NCI-H345 treated with DMSO at 0.1 percent for 48 hours (cell line): ENCODE measurements at regions not wholly inside any gene's neighbourhood (a gene's known extent, or its start where the extent isn't known, plus 50 kb on each side); places are given as distances from the start of the nearest gene placed in this dataset.
A peak's percentile ranks its signal among the peaks of the same experiment; 100 is the strongest.

ENCODE experiments used
- DNase-seq: peaks from one replicate; lab custom pipeline; 2025; ENCODE audit not compliant: unreplicated experiment; lab: John Stamatoyannopoulos, UW

DNA sequence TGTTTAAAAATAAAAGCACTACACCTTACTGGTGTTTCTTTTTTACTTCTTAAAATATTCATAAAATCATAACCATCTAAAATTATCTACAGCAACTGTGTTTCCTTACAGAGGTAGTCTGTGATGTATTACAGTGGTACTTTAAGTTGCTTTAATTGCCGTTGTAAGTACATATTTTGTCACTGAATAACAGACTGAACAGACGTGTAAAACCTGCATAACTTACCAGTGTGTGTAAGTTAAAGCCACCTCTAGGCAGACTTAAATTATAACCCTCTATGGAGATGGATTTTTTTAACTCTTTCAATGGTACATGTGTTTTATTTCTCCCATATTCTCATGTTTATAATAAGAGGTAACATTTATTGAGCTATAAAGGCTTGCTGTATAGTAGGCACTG, 166.8 kb downstream of the NR4A2 start:
- DNase-seq = no peak

DNA sequence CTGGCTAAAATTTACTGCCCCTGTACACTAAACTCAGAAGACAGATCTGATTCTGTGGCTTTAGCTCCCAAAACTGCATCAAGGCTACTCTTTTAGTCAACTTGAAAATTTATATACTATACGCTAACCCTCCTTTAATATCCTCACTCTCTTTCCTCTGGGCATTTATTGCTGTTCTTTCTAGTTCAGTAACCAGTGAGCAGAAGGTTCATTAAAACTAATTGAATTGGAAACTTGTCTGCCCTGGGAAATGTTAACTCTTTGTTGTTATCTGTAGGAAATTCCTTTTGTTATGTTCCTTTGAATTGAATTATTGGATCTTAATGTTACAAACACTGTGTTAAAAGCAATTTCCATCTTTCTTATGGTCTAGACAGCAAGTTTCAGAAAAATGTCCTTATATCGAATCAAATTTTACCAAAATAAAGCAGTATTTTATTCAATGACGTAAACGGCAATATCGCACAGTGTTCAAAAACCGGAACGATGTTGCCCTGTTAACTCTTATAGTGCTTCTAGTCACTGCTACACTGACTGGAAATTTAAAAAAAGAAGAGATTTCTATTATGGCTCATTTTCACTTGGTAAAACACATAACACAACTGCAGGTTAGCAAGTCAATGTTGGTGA, 168.3 kb downstream of the NR4A2 start:
- no peak for DNase-seq

- DNase-seq = peak; percentile 83
These were observed 173.7 kb downstream of the NR4A2 start for GRCh38 chr2:156158808-156159207.

DNA sequence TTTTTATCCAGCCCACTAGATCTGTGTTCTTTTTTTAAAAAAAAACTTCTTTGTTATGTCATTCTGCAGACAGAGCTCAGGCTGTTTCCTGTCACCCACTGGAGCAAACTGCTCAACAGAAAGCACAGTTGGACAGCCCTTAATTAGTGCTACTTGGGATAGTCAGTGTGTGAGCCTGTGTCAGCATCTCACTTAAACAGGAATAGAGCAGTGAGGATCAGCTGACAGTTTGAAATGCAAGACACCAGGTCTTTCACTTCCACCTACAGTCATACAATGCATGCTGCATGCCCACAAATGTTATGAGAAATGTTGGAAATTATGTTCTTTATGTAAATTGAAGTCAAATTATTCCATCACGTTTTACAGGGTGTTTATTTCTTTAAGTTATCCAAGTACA, 174.9 kb downstream of the NR4A2 start:
- peak; percentile 10 for DNase-seq

DNA sequence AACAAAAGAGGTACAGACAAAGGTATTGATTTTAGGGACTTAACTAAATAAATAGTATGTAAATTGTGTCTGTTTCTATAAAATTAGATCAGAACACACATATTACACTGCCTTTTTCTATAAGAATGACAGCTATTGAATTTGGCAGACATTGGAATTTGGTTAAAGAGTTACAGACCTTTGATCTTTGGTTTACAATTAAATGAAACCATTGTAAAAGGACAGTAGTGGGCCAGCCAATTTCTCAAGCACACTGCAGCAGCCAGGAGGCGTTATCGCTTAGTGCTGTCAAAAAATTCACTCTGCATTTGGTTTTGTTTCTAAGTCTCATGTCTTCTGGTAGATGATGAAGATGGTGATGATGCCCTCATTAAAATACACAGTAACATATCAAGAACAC, 175.9 kb downstream of the NR4A2 start:
- no peak for DNase-seq

DNA sequence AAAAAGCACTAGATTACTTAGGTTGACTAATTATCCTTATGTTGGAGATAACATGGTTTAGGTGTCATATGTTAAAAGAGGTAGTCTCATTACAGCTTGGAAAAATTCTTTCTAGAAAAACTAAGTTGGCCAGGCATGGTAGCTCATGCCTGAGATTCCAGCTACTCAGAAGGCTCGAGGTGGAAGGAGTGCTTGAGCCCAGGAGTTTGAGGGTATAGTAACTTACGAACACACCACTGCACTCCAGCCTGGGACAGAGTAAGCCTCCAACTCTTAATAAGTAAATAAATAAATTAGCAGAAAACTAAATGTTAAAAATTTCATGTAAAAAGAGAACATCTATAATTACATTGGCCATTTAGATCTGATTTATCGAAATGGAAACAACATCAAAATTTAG, 177.2 kb downstream of the NR4A2 start:
- DNase-seq = no peak

DNA sequence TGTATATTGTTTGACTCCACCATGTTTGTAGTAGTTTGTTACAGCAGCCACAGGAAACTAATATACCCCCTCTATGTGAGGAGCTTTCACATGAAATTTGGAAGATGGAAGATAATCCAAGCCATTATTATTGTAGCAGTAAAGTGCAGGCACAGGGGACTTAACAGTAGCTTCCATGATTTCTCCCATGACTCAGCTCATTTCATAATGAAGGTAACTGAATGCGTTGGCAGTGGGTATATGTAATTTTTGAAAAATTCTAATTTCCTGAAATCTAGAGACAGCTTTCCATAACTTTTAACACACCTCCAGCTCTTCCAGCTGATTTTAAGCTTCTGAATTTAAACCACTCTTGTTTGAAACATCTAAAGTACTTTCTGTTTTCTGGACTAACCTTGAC, 181.2 kb downstream of the NR4A2 start:
- no peak for DNase-seq

DNA sequence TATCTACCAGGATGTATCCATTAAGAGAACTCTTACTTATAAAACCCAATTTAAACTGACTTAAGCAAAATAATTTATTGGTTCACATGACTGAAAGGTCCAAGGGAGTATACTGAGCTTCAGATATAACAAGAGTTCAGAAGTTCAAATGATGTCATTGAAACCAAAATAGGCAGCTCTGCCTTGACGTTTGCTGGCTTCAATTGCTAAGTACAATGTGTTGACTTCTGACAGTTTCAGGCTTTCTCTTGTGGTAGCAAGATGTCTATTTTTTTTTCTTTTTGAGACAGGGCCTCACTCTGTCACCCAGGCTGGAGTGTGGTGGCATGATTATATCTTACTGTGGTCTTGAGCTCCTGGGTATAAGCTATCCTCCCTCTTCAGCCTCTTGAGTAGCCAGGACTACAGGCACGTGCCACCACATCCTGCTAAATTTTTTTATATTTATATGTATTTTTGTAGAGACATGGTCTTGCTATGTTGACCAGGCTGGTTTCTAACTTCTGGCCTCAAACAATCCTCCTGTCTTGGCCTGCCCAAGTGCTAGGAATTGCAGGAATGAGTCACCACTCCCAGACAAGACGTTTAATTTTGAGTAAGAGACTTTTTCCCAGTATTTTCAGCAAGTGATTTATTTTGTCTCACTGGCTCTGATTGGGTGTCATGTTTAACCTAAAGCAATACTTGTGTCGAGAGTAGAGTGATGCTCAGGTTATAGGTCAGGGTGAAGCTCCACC, 184.8 kb downstream of the NR4A2 start:
- no peak for DNase-seq

GRCh38 chr2:156145976-156146375, 186.5 kb downstream of the NR4A2 start:
- no peak for DNase-seq

- no peak for DNase-seq
These were observed 187.1 kb downstream of the NR4A2 start for GRCh38 chr2:156145469-156145868.

DNA sequence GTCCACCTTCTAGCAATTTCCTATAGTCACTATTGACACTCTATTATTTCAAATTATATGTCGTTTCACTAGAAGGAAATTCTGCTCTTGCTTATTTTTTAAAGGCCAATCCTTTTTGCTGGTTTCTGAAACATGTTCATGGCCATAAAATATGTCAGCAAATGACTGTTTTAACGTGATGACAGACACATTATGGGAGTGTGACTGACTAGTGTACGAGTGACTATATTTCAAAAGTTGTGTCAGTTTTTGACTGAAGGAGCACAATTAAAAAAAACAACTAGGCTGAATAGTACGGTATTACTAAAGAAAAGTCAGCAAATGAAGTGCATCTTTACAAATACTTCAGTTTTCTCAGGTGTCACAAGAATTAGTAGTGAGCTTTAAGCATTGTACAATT, 196.0 kb downstream of the NR4A2 start:
- no peak for DNase-seq

DNA sequence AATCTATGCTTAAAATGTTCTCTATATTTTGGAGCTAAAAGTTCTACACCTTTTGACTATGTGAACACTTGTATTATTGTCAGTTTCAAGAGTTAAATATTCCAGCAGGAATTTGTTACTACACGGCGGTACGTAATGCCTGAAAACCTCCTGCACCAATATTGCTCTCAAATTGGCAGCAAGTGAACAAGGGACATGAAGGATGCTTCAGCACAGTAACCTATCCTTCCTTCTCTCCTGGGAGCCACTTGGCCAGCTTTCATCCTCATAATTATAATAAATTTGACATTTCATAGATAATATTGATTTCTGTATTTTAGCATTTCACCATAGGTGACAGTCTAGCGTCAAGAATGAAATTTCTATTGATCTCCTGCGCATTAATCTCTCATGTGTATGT, 197.6 kb downstream of the NR4A2 start:
- DNase-seq = no peak

DNA sequence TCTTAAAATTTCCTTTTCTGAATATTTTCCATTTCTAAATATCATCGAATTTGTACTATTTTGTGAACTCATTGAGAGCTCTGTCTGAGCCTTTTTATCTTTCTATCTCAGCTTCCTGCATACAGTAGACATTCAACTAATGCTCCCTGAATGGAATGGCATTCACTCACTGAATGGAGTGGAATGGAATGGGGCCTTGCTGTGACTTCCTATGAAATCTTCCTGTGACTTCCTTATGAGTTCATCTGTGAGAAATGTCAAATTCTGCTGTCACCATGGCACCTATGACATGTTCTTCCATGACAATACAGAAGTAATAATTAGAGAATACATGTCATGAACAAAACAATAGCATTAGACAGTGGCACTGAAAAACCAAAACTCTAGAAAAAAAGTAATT, 199.6 kb downstream of the NR4A2 start:
- DNase-seq = no peak

DNA sequence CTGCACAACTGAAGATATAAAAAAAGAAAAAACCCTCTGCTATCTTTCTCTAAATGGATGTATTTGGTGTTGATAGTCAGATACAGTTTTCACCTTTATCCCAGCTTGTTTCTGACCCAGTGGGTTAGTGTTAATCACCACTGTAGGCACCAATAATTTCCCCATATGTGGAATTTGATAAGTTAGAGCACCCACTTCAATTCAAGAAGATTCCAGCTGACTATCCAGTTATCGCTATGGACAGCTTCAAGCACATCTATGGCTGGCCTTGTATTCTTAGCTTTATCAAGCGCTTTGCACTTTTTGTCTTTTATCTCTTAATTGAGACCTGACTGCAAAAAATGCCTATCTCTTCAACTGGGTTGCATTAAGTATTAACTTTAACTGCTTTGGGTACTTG, 200.4 kb downstream of the NR4A2 start:
- no peak for DNase-seq

DNA sequence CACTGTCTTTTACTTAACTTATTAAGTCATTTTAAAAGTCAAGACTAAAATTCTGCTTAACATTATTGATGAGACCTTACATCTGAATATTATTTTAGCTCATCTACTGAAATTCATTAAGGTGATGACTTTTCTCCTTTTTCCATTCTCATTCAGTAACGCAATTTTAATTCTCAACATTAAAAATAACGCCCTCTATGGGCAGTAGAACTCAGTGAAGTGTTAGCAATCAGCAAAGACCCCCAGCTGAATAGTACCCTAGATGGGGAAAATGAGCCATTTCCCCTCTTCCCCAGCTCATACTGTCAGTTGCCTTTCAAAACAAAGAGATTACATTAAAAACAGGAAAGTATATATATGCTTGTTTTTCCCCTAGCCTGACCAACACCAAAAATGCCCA, 203.3 kb downstream of the NR4A2 start:
- DNase-seq = no peak

DNA sequence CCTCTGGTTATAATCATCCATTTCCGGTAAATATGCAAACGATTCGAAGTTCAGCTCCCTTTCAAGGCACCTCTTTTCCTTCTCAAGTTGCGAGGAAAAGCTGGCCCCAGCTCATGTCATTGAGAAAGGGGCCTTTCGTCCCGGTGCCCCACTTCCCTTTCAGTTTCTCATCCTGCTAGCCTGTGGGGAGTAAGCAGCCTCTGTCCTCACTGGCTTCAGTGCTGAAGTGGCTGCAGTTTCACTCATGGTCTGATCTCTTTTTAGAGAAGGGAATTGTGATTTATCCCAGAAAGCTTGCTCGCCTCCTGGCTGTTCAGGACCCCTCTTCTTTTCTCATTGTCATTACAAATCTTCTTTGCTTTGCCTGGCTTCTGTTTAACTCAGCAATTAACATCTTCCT, 207.5 kb downstream of the NR4A2 start:
- no peak for DNase-seq

- DNase-seq = no peak
These were observed 208.1 kb downstream of the NR4A2 start for GRCh38 chr2:156124458-156124857.

DNA sequence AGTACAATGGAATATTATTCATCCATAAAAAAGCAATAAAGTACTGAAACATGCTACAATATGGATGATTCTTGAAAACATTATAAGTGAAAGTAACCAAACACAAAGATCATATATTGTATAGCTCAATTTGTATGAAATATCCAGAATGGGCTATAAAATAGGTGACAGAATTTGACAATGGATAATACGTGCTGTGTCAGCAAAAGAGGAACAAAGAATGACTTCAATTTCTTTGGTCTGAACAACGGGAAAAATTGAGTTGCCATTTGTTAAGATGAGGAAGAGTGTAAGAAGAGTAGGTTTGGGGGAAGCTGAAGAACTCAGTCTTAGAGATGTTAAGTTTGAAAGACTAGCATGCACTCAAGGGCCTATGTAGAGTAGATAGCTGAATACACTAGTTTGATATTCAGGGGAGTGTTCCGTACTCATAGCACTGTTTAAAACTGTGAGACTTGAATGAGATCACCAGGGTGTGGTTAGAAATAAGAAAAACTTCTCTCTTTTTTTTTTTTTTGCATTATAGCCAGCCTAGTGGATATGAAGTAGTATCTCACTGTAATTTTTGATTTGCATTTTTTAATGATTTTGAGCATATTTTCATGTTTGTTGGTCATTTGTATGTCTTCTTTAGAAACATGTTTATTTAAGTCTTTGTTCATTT, 213.6 kb downstream of the NR4A2 start:
- no peak for DNase-seq

- no peak for DNase-seq
These were observed 216.4 kb downstream of the NR4A2 start for GRCh38 chr2:156116113-156116512.

- DNase-seq = no peak
These were observed 217.2 kb downstream of the NR4A2 start for GRCh38 chr2:156115338-156115737.

GRCh38 chr2:156112323-156112722, 220.2 kb downstream of the NR4A2 start:
- no peak for DNase-seq

GRCh38 chr2:156110890-156111289, 221.6 kb downstream of the NR4A2 start:
- no peak for DNase-seq
